WTC11 (cell line): ENCODE measurements at regions not wholly inside any gene's neighbourhood (a gene's known extent, or its start where the extent isn't known, plus 50 kb on each side); places are given as distances from the start of the nearest gene placed in this dataset.

Experiments
- ATF3 ChIP-seq: sonication (generic); formaldehyde crosslinking; conservative IDR thresholded peaks from 2 replicates; pipeline ENCODE4 v1.8.1; 2022; ENCODE audit warnings: mild to moderate bottlenecking, missing genetic modification reagents
- CREB1 ChIP-seq: sonication (generic); formaldehyde crosslinking; IDR thresholded peaks from 2 replicates; pipeline ENCODE4 v1.8.0; 2023; ENCODE audit warnings: mild to moderate bottlenecking, missing genetic modification reagents
- CTCF ChIP-seq: fragments of 200-600 bp; IDR thresholded peaks from 2 replicates; pipeline ENCODE4 v1.8.0; 2022; ENCODE audit warnings: antibody characterized with exemption
- JUN ChIP-seq: sonication (generic); formaldehyde crosslinking; IDR thresholded peaks from 2 replicates; pipeline ENCODE4 v1.8.0; 2023; ENCODE audit warnings: mild to moderate bottlenecking, missing genetic modification reagents
- NR3C1 ChIP-seq: sonication (generic); formaldehyde crosslinking; conservative IDR thresholded peaks from 2 replicates; pipeline ENCODE4 v1.8.1; 2023; ENCODE audit warnings: low read depth, mild to moderate bottlenecking, missing genetic modification reagents
- TCF7 ChIP-seq: sonication (generic); formaldehyde crosslinking; IDR thresholded peaks from 2 replicates; pipeline ENCODE4 v1.8.0; 2022; ENCODE audit warnings: mild to moderate bottlenecking, low read depth, missing genetic modification reagents, moderate library complexity
- ZNF232 ChIP-seq: sonication (generic); formaldehyde crosslinking; IDR thresholded peaks from 2 replicates; pipeline ENCODE4 v1.8.0; 2022; ENCODE audit warnings: mild to moderate bottlenecking, missing genetic modification reagents
- ZNF317 ChIP-seq: sonication (generic); formaldehyde crosslinking; IDR thresholded peaks from 2 replicates; pipeline ENCODE4 v1.8.1; 2023; ENCODE audit warnings: low read depth, mild to moderate bottlenecking, moderate library complexity, missing genetic modification reagents, borderline replicate concordance
- ZNF512 ChIP-seq: sonication (generic); formaldehyde crosslinking; IDR thresholded peaks from 2 replicates; pipeline ENCODE4 v1.8.1; 2022; ENCODE audit warnings: missing genetic modification reagents, borderline replicate concordance
- TF ChIP-seq, protein P1 (sequence below): sonication (generic); formaldehyde crosslinking; IDR thresholded peaks from 2 replicates; pipeline ENCODE4 v1.8.0; 2023; ENCODE audit warnings: missing genetic modification reagents, mild to moderate bottlenecking, borderline replicate concordance
- TF ChIP-seq, protein P2 (sequence below): sonication (generic); formaldehyde crosslinking; IDR thresholded peaks from 2 replicates; pipeline ENCODE4 v1.8.0; 2022; ENCODE audit warnings: missing genetic modification reagents

GRCh38 chr1:199813198-199813597 lies 214.3 kb upstream of the NR5A2 start:
- TF ChIP-seq NR3C1 (CRISPR knock-in tag): no peak
- TF ChIP-seq CTCF: no peak
- TF ChIP-seq, protein P1, sequence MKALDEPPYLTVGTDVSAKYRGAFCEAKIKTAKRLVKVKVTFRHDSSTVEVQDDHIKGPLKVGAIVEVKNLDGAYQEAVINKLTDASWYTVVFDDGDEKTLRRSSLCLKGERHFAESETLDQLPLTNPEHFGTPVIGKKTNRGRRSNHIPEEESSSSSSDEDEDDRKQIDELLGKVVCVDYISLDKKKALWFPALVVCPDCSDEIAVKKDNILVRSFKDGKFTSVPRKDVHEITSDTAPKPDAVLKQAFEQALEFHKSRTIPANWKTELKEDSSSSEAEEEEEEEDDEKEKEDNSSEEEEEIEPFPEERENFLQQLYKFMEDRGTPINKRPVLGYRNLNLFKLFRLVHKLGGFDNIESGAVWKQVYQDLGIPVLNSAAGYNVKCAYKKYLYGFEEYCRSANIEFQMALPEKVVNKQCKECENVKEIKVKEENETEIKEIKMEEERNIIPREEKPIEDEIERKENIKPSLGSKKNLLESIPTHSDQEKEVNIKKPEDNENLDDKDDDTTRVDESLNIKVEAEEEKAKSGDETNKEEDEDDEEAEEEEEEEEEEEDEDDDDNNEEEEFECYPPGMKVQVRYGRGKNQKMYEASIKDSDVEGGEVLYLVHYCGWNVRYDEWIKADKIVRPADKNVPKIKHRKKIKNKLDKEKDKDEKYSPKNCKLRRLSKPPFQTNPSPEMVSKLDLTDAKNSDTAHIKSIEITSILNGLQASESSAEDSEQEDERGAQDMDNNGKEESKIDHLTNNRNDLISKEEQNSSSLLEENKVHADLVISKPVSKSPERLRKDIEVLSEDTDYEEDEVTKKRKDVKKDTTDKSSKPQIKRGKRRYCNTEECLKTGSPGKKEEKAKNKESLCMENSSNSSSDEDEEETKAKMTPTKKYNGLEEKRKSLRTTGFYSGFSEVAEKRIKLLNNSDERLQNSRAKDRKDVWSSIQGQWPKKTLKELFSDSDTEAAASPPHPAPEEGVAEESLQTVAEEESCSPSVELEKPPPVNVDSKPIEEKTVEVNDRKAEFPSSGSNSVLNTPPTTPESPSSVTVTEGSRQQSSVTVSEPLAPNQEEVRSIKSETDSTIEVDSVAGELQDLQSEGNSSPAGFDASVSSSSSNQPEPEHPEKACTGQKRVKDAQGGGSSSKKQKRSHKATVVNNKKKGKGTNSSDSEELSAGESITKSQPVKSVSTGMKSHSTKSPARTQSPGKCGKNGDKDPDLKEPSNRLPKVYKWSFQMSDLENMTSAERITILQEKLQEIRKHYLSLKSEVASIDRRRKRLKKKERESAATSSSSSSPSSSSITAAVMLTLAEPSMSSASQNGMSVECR (CRISPR knock-in tag): no peak
- TF ChIP-seq ZNF512 (CRISPR knock-in tag): no peak
- no peak for TF ChIP-seq JUN (CRISPR knock-in tag)
- no peak for TF ChIP-seq ZNF317 (CRISPR knock-in tag)
- no peak for TF ChIP-seq TCF7 (CRISPR knock-in tag)
- TF ChIP-seq ATF3: no peak
- TF ChIP-seq, protein P2, sequence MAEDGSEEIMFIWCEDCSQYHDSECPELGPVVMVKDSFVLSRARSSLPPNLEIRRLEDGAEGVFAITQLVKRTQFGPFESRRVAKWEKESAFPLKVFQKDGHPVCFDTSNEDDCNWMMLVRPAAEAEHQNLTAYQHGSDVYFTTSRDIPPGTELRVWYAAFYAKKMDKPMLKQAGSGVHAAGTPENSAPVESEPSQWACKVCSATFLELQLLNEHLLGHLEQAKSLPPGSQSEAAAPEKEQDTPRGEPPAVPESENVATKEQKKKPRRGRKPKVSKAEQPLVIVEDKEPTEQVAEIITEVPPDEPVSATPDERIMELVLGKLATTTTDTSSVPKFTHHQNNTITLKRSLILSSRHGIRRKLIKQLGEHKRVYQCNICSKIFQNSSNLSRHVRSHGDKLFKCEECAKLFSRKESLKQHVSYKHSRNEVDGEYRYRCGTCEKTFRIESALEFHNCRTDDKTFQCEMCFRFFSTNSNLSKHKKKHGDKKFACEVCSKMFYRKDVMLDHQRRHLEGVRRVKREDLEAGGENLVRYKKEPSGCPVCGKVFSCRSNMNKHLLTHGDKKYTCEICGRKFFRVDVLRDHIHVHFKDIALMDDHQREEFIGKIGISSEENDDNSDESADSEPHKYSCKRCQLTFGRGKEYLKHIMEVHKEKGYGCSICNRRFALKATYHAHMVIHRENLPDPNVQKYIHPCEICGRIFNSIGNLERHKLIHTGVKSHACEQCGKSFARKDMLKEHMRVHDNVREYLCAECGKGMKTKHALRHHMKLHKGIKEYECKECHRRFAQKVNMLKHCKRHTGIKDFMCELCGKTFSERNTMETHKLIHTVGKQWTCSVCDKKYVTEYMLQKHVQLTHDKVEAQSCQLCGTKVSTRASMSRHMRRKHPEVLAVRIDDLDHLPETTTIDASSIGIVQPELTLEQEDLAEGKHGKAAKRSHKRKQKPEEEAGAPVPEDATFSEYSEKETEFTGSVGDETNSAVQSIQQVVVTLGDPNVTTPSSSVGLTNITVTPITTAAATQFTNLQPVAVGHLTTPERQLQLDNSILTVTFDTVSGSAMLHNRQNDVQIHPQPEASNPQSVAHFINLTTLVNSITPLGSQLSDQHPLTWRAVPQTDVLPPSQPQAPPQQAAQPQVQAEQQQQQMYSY: no peak
- no peak for TF ChIP-seq CREB1 (CRISPR knock-in tag)
- TF ChIP-seq ZNF232 (CRISPR knock-in tag): no peak
